BJ (cell line): ENCODE measurements at regions not wholly inside any gene's neighbourhood (a gene's known extent, or its start where the extent isn't known, plus 50 kb on each side); places are given as distances from the start of the nearest gene placed in this dataset.
A peak's percentile ranks its signal among the peaks of the same experiment; 100 is the strongest.

Experiments used
- CTCF ChIA-PET: fragments of 350-600 bp; formaldehyde crosslinking; extraction: SDS; loops from one replicate; lab custom pipeline; 2021; ENCODE audit warnings: antibody characterized with exemption, inconsistent platforms; lab: Yijun Ruan, JAX
- POLR2A ChIA-PET: fragments of 300-600 bp; sonication (Branson Sonifier 250); formaldehyde crosslinking; extraction: SDS; loops from one replicate; lab custom pipeline; 2021; ENCODE audit warnings: antibody characterized with exemption; lab: Charles Lee
- DNase-seq: peaks from one replicate; pipeline ENCODE4 v3.0.0-alpha.2; 2011; ENCODE audit warnings: low read depth
- H3K27me3 ChIP-seq: 2 replicates; pipeline ENCODE4 v1.6.0; 2011; ENCODE audit warnings: low read length; ENCODE audit not compliant: control insufficient read depth, insufficient read depth
- H3K36me3 ChIP-seq: 2 replicates; pipeline ENCODE4 v1.5.1; 2011; ENCODE audit warnings: low read length; ENCODE audit not compliant: control insufficient read depth, insufficient read depth
- H3K4me3 ChIP-seq: 2 replicates; pipeline ENCODE4 v1.5.1; 2011; ENCODE audit warnings: low read depth, mild to moderate bottlenecking, control low read depth, low read length
- CTCF ChIP-seq: IDR thresholded peaks from 2 replicates; pipeline ENCODE4 v1.5.1; 2011; ENCODE audit warnings: low read depth, mild to moderate bottlenecking, control low read depth, inconsistent platforms, low read length, moderate library complexity; ENCODE audit not compliant: insufficient read depth

DNA sequence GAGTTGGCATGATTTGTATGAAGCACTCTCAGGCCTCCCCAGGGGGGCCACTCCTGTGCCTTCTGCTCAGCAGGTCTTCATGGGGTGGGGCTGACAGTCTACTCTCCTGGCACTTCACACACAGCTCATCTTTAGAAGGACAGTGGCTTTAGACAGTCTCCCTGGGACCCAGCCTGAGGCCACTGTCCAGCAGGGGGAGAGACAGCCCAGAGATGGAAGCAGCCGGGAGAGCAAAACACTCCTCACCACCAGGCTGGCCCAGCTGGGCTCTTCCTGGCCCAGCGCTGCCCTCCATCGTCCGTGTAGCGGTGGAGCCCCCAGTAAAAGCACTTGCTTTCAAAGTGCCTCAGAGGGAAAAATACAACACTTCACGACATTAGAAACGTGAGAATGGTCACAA, 62.0 kb upstream of the CRHR1 start:
- H3K4me3 ChIP-seq = no peak overlapping the region
- DNase-seq = no peak
- ChIA-PET CTCF (interaction anchor here (1.1 to 1.8 kb wide), 2 partner anchors 10 to 105 kb away, joined by 3 to 4 read pairs; no protein-coding TSS in a partner anchor), POLR2A (no interaction called here)
- H3K36me3 ChIP-seq = no peaks in the 10 kb centered on the region
- peaks cover 5% of the 10 kb centered on the region; the same call in 1 of the 2 replicates for H3K27me3 ChIP-seq
- peak; percentile 36 for TF ChIP-seq CTCF

DNA sequence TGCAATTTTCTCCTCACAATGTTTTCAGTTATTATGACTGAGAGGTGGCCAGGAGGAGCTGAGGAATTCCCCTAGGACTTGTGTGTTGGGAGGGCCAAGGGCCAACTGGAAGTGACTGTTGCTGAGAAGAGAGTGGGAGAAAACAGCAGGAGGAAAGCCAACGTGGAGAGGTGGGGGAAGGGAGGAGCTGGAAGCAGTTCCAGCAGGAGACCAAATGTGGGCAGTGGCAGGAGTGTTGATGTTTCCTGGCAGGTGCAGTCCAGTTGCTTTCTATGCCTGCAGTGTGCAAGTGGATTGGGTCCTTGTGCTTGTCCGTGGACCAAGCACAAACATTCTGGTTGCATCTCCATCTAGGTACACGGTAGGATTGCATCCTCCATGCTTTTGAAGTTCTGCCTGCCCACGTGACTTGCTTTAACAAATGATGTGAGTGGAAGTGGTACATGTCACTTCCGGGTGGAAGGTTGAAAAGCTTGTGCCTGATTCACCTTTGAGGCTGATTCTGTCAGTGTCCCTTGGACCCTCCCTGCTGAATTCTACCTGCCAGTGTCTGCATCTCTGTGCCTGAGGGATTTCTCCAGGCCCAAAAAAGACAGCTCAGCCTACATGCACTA, 54.7 kb upstream of the CRHR1 start:
- no peak for DNase-seq
- ChIA-PET CTCF (interaction anchor here (1.5 kb wide), 1 partner anchor 10 kb away, joined by 4 read pairs; no protein-coding TSS in a partner anchor), POLR2A (no interaction called here)
- TF ChIP-seq CTCF = no peak
- peaks cover 6% of the 10 kb centered on the region; the same call in 1 of the 2 replicates for H3K27me3 ChIP-seq
- H3K36me3 ChIP-seq = no peaks in the 10 kb centered on the region
- H3K4me3 ChIP-seq = no peak overlapping the region

DNA sequence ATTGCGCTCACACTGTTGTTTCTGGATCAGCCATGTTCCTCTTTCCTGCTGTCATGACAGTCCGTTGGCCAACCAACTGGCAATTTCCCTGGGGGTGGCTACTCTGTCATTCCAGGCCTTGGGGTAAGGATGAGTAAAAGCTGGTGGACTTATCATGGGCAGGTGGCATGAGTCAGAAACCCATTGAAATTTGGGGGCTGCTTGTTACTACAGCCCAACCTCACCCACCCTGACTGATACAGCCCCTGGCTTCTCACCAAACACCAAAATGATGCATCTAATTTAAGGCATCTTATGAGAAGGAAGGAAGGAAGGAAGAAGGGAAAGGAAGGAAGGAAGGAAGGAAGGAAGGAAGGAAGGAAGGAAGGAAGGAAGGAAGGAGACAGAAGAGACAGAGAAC, 53.9 kb upstream of the CRHR1 start:
- no peak for DNase-seq
- no peak for TF ChIP-seq CTCF
- ChIA-PET CTCF (no interaction called here), POLR2A (no interaction called here)
- Histone ChIP-seq H3K4me3 (no peak overlapping the region), H3K36me3 (no peaks in the 10 kb centered on the region), H3K27me3 (peaks cover 6% of the 10 kb centered on the region; the same call in 1 of the 2 replicates)

DNA sequence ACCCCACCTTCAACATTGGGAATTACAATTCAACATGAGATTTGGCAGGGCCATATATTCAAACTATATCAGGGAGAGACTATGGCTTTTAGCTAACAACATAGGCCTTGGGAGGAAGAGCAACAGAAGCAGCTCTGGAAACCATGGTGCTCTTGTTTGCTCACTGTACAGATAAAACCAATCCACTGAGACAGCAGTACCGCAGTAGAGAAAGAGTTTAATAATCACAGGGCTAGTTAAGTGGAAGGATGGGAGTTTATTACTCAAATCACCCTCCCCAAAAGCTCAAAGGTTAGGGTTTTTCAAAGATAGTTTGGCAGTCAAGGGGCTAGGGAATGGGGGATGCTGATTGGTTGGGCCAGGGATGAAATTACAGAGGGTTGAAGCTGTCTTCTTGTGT, 52.7 kb upstream of the CRHR1 start:
- DNase-seq = no peak
- ChIA-PET POLR2A (no interaction called here), CTCF (interaction anchor here (1.3 to 1.6 kb wide), 2 partner anchors 11 to 12 kb away, joined by 3 to 4 read pairs; no protein-coding TSS in a partner anchor)
- H3K27me3 ChIP-seq = peaks cover 3% of the 10 kb centered on the region; the same call in 1 of the 2 replicates
- no peak overlapping the region for H3K4me3 ChIP-seq
- TF ChIP-seq CTCF = no peak
- H3K36me3 ChIP-seq = no peaks in the 10 kb centered on the region

DNA sequence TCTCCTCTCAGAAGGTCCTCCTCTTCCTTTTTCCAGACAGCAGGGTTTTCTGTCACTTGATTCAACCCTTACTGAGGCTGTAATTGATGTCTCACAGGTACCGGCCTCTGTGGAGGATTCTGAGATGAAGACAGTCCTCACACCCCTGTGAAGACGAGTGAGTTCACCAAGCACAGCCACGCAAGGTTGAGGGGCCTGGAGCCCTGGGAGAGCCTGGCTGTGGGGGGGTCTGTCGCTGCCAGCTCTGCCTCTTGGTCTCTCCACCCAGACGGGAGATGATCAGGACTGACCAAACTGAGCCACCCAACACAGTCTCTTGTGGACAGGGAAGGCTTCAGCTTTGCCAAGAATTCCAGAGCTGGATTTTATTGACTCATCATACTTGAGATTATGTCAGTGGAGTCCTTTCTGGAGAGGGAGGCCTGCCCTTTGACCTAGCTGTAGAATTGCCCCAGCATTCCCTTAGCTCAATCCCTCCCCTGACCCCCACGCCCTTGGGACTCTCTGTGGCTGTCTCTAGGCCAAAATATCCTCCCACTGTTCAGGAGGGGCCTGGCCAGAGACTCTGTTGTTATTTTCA, 51.1 kb upstream of the CRHR1 start:
- no peak overlapping the region for H3K4me3 ChIP-seq

More for the DNA sequence above, 51.1 kb upstream of the CRHR1 start:
- ChIA-PET CTCF (interaction anchor here (0.6 to 1.2 kb wide), 2 partner anchors 11 to 66 kb away, joined by 3 to 4 read pairs; no protein-coding TSS in a partner anchor), POLR2A (no interaction called here)
- no peak for TF ChIP-seq CTCF
- H3K27me3 ChIP-seq = no peaks in the 10 kb centered on the region; the same call in 1 of the 2 replicates
- no peaks in the 10 kb centered on the region for H3K36me3 ChIP-seq
- DNase-seq = no peak
